OCI-LY3 (cell line): ENCODE measurements at regions not wholly inside any gene's neighbourhood (a gene's known extent, or its start where the extent isn't known, plus 50 kb on each side); places are given as distances from the start of the nearest gene placed in this dataset.

Experiments used
- H2AFZ ChIP-seq: fragments of 200-600, 300-600 bp; shearing (Covaris generic); 2 replicates; pipeline ENCODE4 v1.6.0; 2014; ENCODE audit warnings: antibody characterized with exemption, low read depth, low read length
- H3K27ac ChIP-seq: fragments of 200-600, 300-600 bp; sonication (generic); 2 replicates; pipeline ENCODE4 v1.5.1; 2014; ENCODE audit warnings: mild to moderate bottlenecking, low read length, moderate library complexity, mixed read lengths
- H3K27me3 ChIP-seq: fragments of 200-600, 300-600 bp; sonication (generic); 2 replicates; pipeline ENCODE4 v1.6.1; 2014; ENCODE audit warnings: low read depth, low read length, mixed read lengths
- H3K36me3 ChIP-seq: fragments of 200-600, 300-600 bp; sonication (generic); replicated peaks from 2 replicates; pipeline ENCODE3; 2014; ENCODE audit warnings: low read depth, low read length, mixed read lengths
- H3K4me1 ChIP-seq: fragments of 300-600, 200-600 bp; sonication (generic); 2 replicates; pipeline ENCODE4 v1.6.1; 2014; ENCODE audit warnings: low read length, mixed read lengths
- H3K4me2 ChIP-seq: fragments of 200-600, 300-600 bp; sonication (generic); 2 replicates; pipeline ENCODE4 v1.6.1; 2014; ENCODE audit warnings: low read length, mixed read lengths
- H3K4me3 ChIP-seq: fragments of 300-600, 200-600 bp; sonication (generic); 2 replicates; pipeline ENCODE4 v1.5.1; 2014; ENCODE audit warnings: antibody characterized with exemption, mild to moderate bottlenecking, low read length, moderate library complexity
- H3K79me2 ChIP-seq: fragments of 300-600, 200-600 bp; shearing (Covaris generic); 2 replicates; pipeline ENCODE4 v1.6.1; 2014; ENCODE audit warnings: mild to moderate bottlenecking, low read length, mixed read lengths
- H3K9ac ChIP-seq: fragments of 300-600, 200-600 bp; shearing (Covaris generic); 2 replicates; pipeline ENCODE4 v1.6.0; 2014; ENCODE audit warnings: mild to moderate bottlenecking, low read length, moderate library complexity
- H3K9me3 ChIP-seq: fragments of 200-600, 300-600 bp; shearing (Covaris generic); 2 replicates; pipeline ENCODE4 v1.6.1; 2014; ENCODE audit warnings: low read length, mixed read lengths; ENCODE audit not compliant: insufficient read depth
- H4K20me1 ChIP-seq: fragments of 200-600, 300-600 bp; sonication (generic); 2 replicates; pipeline ENCODE4 v1.6.1; 2016; ENCODE audit warnings: low read length, mixed read lengths; ENCODE audit not compliant: insufficient read depth
- EZH2phosphoT487 ChIP-seq: fragments of 200-600 bp; shearing (Covaris generic); IDR thresholded peaks from 2 replicates; pipeline ENCODE4 v1.6.1; 2018; ENCODE audit warnings: antibody characterized with exemption, mixed run types, low read depth
- TF ChIP-seq, protein P1 (sequence below): fragments of 200-600, 300-600 bp; sonication (generic); IDR thresholded peaks from 2 replicates; pipeline ENCODE4 v1.5.1; 2014; ENCODE audit warnings: antibody characterized with exemption, low read length, low read depth

DNA sequence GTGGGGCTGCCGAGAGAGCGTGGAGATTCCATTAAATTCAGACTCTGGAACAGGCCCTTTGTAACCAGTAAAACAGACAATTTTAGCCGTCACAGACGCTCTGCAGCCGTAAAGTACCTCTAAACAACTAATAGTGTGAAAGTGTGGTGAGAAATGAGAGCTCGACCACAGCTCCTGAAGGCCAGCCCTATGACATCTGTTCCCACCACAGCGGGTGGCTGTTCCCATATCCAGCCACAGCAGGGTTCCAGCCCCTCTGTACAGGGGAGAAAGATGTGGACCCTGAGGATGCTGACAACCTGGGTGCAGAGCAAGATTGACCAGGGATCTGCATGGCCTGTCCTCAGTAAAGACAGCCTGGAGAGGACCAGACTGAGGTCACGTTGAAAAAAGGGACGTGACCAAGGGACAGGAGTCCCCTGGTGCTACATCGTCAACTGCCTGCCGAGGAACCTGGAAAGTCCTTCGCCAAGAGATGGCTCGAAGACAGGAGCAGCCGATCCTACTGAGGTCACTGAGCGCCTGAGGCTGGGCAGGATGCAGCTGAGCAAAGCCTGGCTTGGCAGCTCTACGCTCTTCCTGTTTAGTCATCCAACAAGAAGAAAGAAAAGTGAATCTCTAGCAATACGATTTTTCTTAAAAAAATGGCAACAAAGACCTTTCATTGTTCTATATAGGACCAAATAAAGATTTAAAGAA, 831.7 kb downstream of the RNF144A start:
- Histone ChIP-seq H3K4me3 (no peak overlapping the region), H3K79me2 (no peaks in the 10 kb centered on the region), H3K27me3 (no peaks in the 10 kb centered on the region), H3K27ac (no peak overlapping the region), H3K36me3 (peaks cover 6% of the 10 kb centered on the region), H3K9me3 (peaks cover 8% of the 10 kb centered on the region; the same call in 1 of the 2 replicates), H3K9ac (no peak overlapping the region), H4K20me1 (no peaks in the 10 kb centered on the region), H3K4me2 (no peak overlapping the region), H2AFZ (no peak overlapping the region), H3K4me1 (no peaks in the 10 kb centered on the region)
- TF ChIP-seq, protein P1, sequence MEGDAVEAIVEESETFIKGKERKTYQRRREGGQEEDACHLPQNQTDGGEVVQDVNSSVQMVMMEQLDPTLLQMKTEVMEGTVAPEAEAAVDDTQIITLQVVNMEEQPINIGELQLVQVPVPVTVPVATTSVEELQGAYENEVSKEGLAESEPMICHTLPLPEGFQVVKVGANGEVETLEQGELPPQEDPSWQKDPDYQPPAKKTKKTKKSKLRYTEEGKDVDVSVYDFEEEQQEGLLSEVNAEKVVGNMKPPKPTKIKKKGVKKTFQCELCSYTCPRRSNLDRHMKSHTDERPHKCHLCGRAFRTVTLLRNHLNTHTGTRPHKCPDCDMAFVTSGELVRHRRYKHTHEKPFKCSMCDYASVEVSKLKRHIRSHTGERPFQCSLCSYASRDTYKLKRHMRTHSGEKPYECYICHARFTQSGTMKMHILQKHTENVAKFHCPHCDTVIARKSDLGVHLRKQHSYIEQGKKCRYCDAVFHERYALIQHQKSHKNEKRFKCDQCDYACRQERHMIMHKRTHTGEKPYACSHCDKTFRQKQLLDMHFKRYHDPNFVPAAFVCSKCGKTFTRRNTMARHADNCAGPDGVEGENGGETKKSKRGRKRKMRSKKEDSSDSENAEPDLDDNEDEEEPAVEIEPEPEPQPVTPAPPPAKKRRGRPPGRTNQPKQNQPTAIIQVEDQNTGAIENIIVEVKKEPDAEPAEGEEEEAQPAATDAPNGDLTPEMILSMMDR, result no peak
- no peak for TF ChIP-seq EZH2phosphoT487

DNA sequence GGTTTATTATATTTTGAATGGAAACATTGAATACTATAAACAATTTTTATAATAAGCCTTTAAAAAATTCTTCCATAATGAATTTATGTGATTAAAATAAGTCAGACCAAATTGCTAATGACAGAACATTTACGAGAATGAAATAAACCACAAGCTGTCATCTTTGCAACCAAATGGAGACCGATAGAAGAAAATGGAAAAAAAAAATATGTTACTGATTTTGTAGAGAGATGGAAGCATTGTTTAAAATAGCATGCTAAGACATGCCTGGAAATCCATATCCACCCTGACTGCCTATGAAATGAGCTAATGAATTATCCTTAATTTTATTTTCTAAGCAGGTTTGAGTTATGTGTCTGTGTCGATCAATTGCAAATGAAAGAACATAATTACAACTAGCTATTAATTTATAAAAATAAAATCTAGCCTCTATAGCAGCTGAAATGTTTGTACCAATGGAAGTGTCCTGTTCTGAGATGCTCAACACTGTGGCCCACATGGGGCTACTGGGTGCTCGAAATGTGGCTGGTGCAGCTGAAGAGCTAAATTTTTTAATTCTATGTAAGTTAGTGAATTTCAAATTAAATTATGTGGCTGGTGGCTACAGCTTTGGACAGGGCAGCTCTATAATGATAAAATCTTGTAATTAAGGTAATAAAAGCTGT, 832.8 kb downstream of the RNF144A start:
- Histone ChIP-seq H4K20me1 (no peaks in the 10 kb centered on the region), H3K36me3 (peaks cover 11% of the 10 kb centered on the region), H3K9ac (no peak overlapping the region), H3K4me1 (no peaks in the 10 kb centered on the region), H2AFZ (no peak overlapping the region), H3K27me3 (no peaks in the 10 kb centered on the region), H3K27ac (no peak overlapping the region), H3K79me2 (no peaks in the 10 kb centered on the region), H3K4me2 (no peak overlapping the region), H3K4me3 (no peak overlapping the region), H3K9me3 (peaks cover 16% of the 10 kb centered on the region)
- TF ChIP-seq, protein P1, result no peak
- TF ChIP-seq EZH2phosphoT487, result no peak

DNA sequence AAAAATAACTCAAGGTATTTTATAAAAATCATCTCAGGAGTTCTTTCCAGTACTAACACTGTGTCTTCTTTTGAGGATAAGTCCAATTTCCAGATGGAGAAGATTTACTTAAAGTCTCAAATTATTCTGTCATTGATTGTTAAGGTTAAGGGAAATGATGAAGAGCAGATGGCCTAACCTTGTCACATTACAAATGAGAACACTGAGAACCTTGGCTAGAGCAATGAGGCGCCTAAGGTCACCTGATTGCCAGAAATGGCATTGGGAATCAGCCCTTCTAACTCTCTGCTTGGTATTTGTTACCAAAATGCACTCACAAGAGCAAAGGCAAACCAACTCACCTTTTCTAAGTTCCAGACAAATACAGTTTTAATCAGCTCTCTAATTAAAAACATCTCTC, 835.1 kb downstream of the RNF144A start:
- Histone ChIP-seq H3K79me2 (no peaks in the 10 kb centered on the region), H3K27ac (no peak overlapping the region), H3K27me3 (peaks cover 8% of the 10 kb centered on the region; the same call in 1 of the 2 replicates), H3K4me2 (no peak overlapping the region), H4K20me1 (no peaks in the 10 kb centered on the region), H3K9ac (no peak overlapping the region), H2AFZ (no peak overlapping the region), H3K36me3 (peaks cover 18% of the 10 kb centered on the region), H3K4me1 (peaks cover 4% of the 10 kb centered on the region), H3K4me3 (no peak overlapping the region), H3K9me3 (peaks cover 19% of the 10 kb centered on the region)
- TF ChIP-seq, protein P1, result no peak
- TF ChIP-seq EZH2phosphoT487, result no peak

DNA sequence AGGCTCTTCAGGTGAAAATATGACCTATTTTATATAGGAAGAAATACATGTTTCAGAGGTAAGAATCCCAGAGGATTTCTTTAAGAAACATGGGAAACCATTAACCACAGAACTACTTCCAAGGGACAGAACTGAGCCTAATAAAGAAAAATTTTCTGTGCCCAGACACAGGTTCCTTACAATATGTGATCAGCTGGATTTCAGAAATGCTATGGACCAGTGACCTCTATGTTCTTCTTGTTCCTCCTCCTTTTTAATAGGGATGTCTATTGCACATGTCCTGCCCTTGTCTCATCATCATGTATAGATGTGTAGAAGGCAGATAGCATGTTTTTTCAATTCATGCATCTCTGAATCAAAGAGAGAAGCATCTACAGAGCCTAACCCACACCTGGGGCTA, 836.6 kb downstream of the RNF144A start:
- Histone ChIP-seq H3K9ac (no peak overlapping the region), H3K36me3 (peaks cover 19% of the 10 kb centered on the region), H3K4me2 (no peak overlapping the region), H3K9me3 (peaks cover 19% of the 10 kb centered on the region), H3K27ac (no peak overlapping the region), H3K4me1 (peaks cover 17% of the 10 kb centered on the region), H2AFZ (no peak overlapping the region), H3K4me3 (no peak overlapping the region), H4K20me1 (no peaks in the 10 kb centered on the region), H3K27me3 (peaks cover 8% of the 10 kb centered on the region; the same call in 1 of the 2 replicates), H3K79me2 (no peaks in the 10 kb centered on the region)
- TF ChIP-seq EZH2phosphoT487, result no peak
- TF ChIP-seq, protein P1, result no peak
